ENCODE measurements at regions not wholly inside any gene's neighbourhood (a gene's known extent, or its start where the extent isn't known, plus 50 kb on each side); places are given as distances from the start of the nearest gene placed in this dataset.
A peak's percentile ranks its signal among the peaks of the same experiment; 100 is the strongest.

- DNase-seq (ENCODE audit: low read depth) = peak; percentile 8
These were observed 69.7 kb upstream of the ACKR3 start for GRCh38 chr2:236499691-236500578.

- no peak for DNase-seq (ENCODE audit: low read depth)
These were observed 68.6 kb upstream of the ACKR3 start for GRCh38 chr2:236501026-236501425.

- no peak for DNase-seq (ENCODE audit: low read depth)
These were observed 68.1 kb upstream of the ACKR3 start for GRCh38 chr2:236501531-236501930.

GRCh38 chr2:236503100-236503499 lies 66.5 kb upstream of the ACKR3 start:
- DNase-seq (ENCODE audit: low read depth) = no peak

- no peak for DNase-seq (ENCODE audit: low read depth)
These were observed 66.0 kb upstream of the ACKR3 start for GRCh38 chr2:236503583-236503982.

GRCh38 chr2:236505041-236505440 lies 64.6 kb upstream of the ACKR3 start:
- peak; percentile 83 for DNase-seq (ENCODE audit: low read depth)

GRCh38 chr2:236505648-236506047 lies 64.0 kb upstream of the ACKR3 start:
- peak; percentile 20 for DNase-seq (ENCODE audit: low read depth)

GRCh38 chr2:236507393-236508085 lies 62.1 kb upstream of the ACKR3 start:
- DNase-seq (ENCODE audit: low read depth) = peak; percentile 24

- DNase-seq (ENCODE audit: low read depth) = no peak
These were observed 61.2 kb upstream of the ACKR3 start for GRCh38 chr2:236508466-236508865.

GRCh38 chr2:236510034-236510433 lies 59.6 kb upstream of the ACKR3 start:
- no peak for DNase-seq (ENCODE audit: low read depth)

GRCh38 chr2:236511266-236511665 lies 58.4 kb upstream of the ACKR3 start:
- DNase-seq (ENCODE audit: low read depth) = no peak

GRCh38 chr2:236512267-236512666 lies 57.4 kb upstream of the ACKR3 start:
- no peak for DNase-seq (ENCODE audit: low read depth)

GRCh38 chr2:236512902-236513435 lies 56.7 kb upstream of the ACKR3 start:
- DNase-seq (ENCODE audit: low read depth) = peak; percentile 73

GRCh38 chr2:236513956-236514355 lies 55.7 kb upstream of the ACKR3 start:
- no peak for DNase-seq (ENCODE audit: low read depth)

GRCh38 chr2:236516708-236517107 lies 52.9 kb upstream of the ACKR3 start:
- DNase-seq (ENCODE audit: low read depth) = no peak

GRCh38 chr2:236517251-236518031 lies 52.2 kb upstream of the ACKR3 start:
- DNase-seq (ENCODE audit: low read depth) = no peak
